ENCODE measurements at regions not wholly inside any gene's neighbourhood (a gene's known extent, or its start where the extent isn't known, plus 50 kb on each side); places are given as distances from the start of the nearest gene placed in this dataset.
A peak's percentile ranks its signal among the peaks of the same experiment; 100 is the strongest.

DNA sequence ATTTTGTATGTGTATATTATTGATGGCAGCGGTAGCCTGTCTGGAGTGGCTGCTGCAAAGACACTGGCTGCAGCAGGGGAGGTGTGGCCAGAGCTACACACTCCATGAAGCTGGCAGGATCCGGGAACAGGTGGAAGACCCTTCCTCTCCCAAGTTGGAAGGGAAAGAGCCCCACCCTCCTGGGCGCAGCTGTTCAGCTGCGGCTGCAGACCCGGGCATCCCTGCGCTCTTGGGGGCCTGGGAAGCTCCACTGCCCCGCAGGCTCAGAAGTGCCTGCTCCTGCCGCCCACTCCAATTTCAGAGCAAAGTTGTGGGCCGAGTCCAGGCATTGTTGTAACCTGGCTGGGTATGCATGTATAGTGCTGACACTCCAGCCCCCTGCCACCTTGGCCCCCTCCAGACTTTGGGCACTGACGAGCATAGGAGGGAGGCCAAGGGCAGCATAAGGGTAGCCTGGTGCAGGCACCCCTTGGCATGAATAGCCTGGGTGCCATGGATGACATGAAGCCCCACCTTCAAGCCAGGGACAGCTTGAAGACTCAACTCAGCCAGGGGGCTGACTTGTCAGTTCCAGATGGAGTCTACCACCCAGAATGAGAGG lies 90.7 kb upstream of the TMEM168 start:
- DNase-seq, result no peak

DNA sequence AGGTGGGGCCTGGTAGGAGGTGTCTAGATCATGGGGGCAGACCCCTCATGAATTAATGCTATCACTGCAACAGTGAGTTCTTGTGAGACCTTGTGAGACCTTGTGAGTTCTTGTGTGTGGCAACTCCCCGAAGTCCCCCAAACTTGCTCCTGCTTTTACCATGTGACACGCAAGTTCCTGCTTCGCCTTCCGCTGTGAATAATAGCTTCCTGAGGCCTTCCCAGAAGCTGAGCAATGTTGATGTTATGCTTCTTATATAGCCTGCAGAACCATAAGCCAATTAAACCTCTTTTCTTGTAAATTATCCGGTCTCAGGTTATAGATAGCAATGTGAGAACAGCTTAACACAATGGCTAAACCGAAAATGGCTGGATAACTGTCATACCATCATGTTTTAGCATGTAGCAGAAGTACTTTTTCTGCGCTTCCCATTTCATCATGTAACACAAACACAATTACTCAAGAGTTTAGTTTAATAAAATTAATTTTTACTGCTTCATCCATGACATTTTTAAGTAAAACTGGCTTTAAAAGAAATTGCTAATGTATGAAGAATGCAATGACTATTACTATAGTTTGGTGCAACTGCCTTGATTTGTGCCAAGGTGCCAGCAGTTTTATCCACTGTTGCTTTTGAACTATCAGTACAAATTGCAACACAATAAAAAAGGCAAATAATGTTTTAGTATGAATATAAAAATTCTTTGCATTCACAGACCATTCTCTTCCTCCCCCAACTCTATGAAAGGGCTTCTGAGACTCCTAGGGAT lies 87.7 kb upstream of the TMEM168 start:
- DNase-seq, result no peak

DNA sequence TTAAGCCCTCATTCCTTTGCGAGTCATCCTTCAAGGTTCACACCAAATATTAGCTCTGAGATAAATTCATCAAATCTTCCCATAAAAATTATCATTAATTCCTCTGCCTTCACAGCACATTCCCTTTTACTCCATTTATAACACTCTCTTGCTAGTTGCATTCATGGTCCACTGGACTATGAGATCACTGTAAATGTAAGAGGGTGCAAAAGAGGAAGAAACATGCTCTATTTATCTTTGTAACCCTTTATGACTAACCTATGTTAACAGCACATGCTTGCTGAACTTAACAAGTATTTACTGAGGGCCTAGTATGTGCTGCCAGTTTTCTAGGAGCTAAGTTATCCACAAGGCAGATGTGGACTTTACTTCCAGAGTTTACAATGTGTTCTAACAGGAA lies 86.7 kb upstream of the TMEM168 start:
- no peak for DNase-seq

DNA sequence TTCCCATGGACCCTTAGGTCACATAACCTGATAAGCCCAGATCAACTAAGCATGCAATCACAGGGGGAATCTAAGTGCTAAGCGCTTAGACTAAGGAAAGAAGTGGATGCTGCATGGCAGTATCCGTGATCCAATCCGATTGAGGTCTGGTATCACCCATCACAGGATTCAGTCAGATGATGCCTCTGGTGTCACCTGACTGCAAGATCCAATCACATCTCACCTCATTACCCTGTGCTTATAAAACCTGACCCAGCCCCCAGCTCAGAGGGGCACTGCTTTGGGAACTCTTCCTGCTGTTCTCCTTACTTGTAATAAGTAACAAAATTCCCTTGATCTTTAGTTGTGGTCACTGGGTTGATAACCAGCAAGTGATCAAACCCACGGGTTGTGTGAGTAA lies 84.7 kb upstream of the TMEM168 start:
- no peak for DNase-seq

DNA sequence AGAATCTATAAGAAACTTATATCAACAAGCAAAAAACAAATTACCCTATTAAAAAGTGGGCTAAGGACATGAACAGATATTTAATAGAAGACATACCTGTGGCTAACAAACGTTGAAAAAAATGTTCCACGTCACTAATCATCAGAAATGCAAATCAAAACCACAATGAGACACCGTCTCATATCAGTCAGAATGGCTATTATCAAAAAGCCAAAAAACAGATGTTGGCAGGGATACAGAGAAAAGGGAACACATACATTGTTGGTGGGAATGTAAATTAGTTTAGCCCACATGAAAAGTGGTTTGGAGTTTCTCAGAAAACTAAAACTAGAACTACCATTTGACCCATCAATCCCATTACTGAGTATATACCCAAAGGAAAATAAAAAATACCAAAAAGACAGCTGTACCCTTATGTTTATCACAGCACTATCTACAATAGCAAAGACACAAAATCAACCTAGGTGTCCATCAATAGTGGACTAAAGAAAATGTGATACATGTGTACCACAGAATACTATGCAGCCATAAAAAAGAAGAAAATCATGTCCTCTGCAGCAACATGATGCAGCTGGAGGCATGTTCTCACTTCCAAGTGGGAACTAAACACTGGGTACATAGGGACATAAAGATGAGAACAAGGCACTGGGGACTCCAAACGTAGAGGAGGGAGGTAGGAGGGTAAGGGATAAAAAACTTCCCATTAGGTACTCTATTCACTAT lies 83.8 kb upstream of the TMEM168 start:
- no peak for DNase-seq

DNA sequence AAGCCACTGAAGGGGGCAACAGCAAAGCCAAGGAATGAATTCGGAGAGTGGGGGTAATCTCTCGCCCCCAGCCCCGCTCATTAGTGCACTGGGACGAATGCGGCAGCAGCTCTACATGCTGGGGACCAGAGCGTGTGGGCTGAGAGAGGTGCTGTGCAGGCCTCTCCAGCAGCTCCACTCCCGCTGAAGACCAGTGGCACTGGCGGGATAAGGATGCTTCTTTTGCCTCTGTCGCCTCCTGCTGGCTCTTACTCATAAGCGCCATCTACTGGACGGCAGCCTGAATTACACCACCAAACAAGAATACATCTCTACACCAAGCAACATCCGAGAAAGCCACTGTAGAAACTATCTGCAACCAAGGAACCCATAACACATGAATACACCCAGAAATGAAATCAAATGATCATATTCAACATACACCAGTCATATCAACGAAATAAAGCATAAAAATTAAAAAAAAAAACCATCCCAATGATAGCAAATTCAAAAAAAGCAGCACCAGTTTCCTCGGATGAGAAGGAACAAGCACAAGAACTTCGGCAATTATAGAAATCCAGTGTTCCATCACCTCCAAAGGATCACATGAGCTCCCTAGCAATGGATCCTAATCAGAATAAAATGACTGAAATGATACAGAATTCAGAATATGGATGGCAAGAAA lies 79.0 kb upstream of the TMEM168 start:
- peak; percentile 62 to 66 for DNase-seq

DNA sequence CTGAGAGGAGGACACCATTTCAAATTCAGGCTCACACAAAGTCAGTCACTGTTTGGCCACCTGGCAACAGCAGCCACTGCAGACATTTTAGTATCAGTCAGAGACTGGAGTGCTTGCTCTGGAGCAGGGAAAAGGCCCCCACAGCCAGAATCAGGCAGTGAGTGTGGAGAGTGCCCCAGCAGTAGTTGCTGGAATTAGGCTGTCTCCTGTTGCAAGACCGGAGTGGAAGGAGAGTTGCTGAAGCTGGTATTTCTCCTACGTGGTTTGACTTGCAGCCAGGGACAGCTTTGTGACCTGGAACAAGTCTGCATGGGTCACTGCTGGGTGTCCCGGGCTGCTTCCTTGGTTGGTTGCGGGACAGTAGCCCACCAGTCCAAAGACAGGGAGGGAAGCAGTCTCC lies 78.4 kb upstream of the TMEM168 start:
- DNase-seq, result no peak

DNA sequence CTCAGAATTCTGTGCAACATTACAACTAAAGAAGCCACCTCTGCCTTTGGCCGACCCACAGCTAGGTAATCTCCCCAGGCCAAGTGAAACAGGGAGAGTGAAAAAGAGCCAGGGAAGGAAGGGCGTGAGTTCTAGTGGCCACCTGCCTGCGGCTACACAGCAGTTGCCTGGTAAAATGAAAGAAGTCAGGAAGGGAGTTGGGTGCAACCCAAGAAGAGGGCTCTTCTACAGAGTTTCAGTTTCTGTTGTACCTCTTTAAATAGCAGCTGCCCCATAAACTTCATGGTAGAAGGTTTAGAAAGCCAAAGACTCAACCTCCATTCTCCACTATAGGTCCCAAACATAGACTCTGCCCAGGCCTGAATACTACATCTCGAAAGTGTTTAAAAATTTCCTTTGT lies 76.2 kb upstream of the TMEM168 start:
- no peak for DNase-seq

DNA sequence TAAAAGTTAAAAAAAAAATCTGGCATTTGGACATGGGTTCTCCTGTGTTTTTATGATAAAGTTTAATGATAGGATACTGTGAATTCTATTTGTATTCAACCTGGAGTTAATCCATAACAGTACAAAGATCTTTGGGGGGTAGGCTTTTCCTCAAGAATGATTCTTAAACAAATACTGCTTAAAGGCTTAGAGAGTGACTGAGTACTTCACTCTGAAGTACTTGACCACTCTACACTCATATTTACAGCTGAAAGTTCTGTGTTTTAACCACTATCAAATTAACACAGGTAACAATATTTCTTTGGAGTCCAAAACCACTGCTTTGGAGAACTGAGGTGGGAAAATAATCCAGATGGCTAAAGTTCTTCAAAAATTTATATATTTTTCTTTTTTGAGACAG lies 74.2 kb upstream of the TMEM168 start:
- DNase-seq, result no peak

DNA sequence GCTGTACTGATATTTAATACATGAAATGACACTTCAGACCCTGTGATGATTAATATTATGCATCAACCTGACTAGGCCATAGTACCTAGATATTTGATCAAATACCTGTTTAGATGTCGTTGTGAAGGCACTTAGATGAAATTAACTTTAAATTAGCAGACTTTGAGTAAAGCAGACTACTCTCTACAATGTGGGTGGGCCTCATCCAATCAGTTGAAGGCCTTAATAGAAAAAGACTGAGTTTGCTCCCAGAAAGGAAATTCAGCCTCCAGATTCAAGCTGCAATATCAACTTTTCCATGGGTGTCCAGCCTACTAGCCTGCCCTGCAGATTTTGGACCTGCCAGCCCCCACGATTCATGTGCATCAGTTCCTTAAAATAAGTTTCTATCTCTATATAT lies 68.6 kb upstream of the TMEM168 start:
- DNase-seq, result no peak

DNA sequence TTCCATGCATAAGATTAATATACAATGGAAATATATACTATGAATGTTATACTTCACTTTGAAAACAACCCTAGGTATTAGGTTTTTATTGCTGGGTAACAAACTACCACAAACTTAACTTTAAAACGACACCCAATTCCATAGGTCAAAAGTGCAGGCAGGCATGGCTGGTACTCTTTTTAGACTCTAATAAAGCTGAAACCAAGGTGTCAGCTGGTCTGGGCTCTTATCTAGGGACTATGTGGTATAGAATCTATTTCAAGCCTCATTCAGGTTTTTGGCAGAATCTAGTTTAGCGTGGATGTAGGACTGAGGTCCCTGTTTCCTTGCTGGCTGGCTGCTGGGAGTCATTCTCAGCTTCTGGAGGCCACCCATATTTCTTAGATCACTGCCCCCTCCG lies 65.0 kb upstream of the TMEM168 start:
- no peak for DNase-seq

DNA sequence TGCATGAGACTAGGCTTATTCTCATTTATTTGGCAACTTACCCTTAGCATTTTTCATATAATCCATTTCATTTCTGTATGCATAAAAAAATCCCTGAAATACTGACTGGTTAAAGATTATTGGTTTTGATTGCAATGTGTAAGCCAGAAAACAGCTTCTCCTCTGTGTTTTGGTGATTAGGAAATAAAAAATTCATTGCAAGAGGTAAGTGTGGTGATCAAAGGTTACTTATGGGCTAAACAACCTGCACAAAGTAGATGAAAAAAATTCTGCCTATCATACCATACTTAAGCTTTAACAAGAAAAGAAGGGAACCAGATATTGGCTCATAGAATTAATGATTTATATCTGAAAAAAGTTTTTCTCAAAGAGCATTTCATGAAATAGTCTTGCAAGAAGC lies 64.0 kb upstream of the TMEM168 start:
- no peak for DNase-seq

DNA sequence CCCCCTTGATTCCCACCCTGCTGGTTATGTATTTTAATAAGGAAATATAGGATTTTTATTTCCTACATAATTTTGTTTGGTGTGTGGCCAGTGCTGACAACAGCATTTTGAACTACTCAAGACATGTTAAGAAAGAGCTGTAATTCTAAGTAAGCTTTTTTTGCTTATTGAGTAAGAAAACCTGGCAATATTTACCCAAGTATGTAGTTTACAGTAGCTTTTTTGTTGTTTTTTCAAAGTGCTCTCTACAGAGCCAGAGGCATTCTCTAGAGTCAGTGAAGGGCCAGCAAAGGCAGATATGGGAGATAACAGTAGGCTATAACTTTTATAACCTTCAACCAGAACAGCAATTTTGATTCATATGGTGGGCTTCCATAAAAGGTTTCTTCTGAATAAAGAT lies 63.2 kb upstream of the TMEM168 start:
- DNase-seq, result no peak

DNA sequence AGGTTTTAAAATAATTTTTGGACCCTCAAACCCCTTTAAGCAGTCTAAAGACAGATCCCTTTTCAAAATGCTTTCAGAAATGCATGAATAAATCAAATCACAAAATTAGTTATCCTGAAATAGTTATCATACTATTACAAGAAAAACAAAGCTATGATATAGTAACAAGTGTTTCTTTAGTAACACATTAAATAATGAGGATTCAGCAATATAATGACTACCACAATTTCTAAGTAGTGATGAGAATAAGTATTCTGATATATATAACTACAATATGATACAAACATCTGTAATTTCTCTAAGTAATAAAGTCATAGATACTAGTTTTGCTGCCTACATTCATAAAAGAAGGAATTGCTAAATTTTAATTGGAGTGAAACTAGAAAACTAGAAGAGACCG lies 53.0 kb upstream of the TMEM168 start:
- DNase-seq, result no peak
